ENCODE measurements at regions not wholly inside any gene's neighbourhood (a gene's known extent, or its start where the extent isn't known, plus 50 kb on each side); places are given as distances from the start of the nearest gene placed in this dataset.

GRCh38 chr5:173800340-173800739, 87.8 kb upstream of the CPEB4 start:
- CTCF ChIA-PET = no interaction called here
- Mint-ChIP-seq H3K9me3 (peaks cover 3% of the 10 kb centered on the region), H3K27me3 (ENCODE audit: low read depth) (no peaks in the 10 kb centered on the region), H3K4me1 (ENCODE audit: low read depth) (no peaks in the 10 kb centered on the region), H3K4me3 (no peak overlapping the region), H3K36me3 (ENCODE audit: low read depth) (no peaks in the 10 kb centered on the region), H3K27ac (no peak overlapping the region)
- no peak for DNase-seq
- intact Hi-C loops (cut with micrococcal nuclease) = no loop called here

GRCh38 chr5:173801006-173801405, 87.1 kb upstream of the CPEB4 start:
- Mint-ChIP-seq H3K9me3 (peaks cover 3% of the 10 kb centered on the region), H3K27ac (no peak overlapping the region), H3K27me3 (ENCODE audit: low read depth) (no peaks in the 10 kb centered on the region), H3K36me3 (ENCODE audit: low read depth) (no peaks in the 10 kb centered on the region), H3K4me3 (no peak overlapping the region), H3K4me1 (ENCODE audit: low read depth) (no peaks in the 10 kb centered on the region)
- DNase-seq = no peak
- CTCF ChIA-PET = no interaction called here
- intact Hi-C loops (cut with micrococcal nuclease) = no loop called here

GRCh38 chr5:173802670-173803165, 85.4 kb upstream of the CPEB4 start:
- H3K27me3 Mint-ChIP-seq (ENCODE audit: low read depth) = no peaks in the 10 kb centered on the region
- CTCF ChIA-PET = interaction anchor here (0.7 kb wide), 1 partner anchor 170 kb away, joined by 3 read pairs; no protein-coding TSS in a partner anchor
- no peaks in the 10 kb centered on the region for H3K36me3 Mint-ChIP-seq (ENCODE audit: low read depth)
- H3K27ac Mint-ChIP-seq = no peak overlapping the region
- no peaks in the 10 kb centered on the region for H3K4me1 Mint-ChIP-seq (ENCODE audit: low read depth)
- intact Hi-C loops (cut with micrococcal nuclease) = no loop called here
- H3K9me3 Mint-ChIP-seq = peaks cover 3% of the 10 kb centered on the region
- H3K4me3 Mint-ChIP-seq = no peak overlapping the region
- DNase-seq = no peak

- H3K27ac Mint-ChIP-seq = no peak overlapping the region
- H3K36me3 Mint-ChIP-seq (ENCODE audit: low read depth) = no peaks in the 10 kb centered on the region
- H3K4me3 Mint-ChIP-seq = no peak overlapping the region
- no peak for DNase-seq
- H3K9me3 Mint-ChIP-seq = peaks cover 3% of the 10 kb centered on the region
- CTCF ChIA-PET = no interaction called here
- intact Hi-C loops (cut with micrococcal nuclease) = no loop called here
- H3K4me1 Mint-ChIP-seq (ENCODE audit: low read depth) = no peaks in the 10 kb centered on the region
- no peaks in the 10 kb centered on the region for H3K27me3 Mint-ChIP-seq (ENCODE audit: low read depth)
Observed at GRCh38 chr5:173804579-173804978, 83.6 kb upstream of the CPEB4 start.

GRCh38 chr5:173806270-173807035, 81.7 kb upstream of the CPEB4 start:
- Mint-ChIP-seq H3K4me1 (ENCODE audit: low read depth) (no peaks in the 10 kb centered on the region), H3K4me3 (no peak overlapping the region), H3K36me3 (ENCODE audit: low read depth) (no peaks in the 10 kb centered on the region), H3K27me3 (ENCODE audit: low read depth) (no peaks in the 10 kb centered on the region), H3K27ac (no peak overlapping the region), H3K9me3 (peaks cover 3% of the 10 kb centered on the region)
- CTCF ChIA-PET = no interaction called here
- intact Hi-C loops (cut with micrococcal nuclease) = no loop called here
- DNase-seq = no peak

GRCh38 chr5:173807181-173807655, 80.9 kb upstream of the CPEB4 start:
- intact Hi-C loops (cut with micrococcal nuclease) = no loop called here
- CTCF ChIA-PET = no interaction called here
- Mint-ChIP-seq H3K4me1 (ENCODE audit: low read depth) (no peaks in the 10 kb centered on the region), H3K4me3 (no peak overlapping the region), H3K27ac (no peak overlapping the region), H3K36me3 (ENCODE audit: low read depth) (no peaks in the 10 kb centered on the region), H3K9me3 (peaks cover 3% of the 10 kb centered on the region), H3K27me3 (ENCODE audit: low read depth) (no peaks in the 10 kb centered on the region)
- DNase-seq = no peak

GRCh38 chr5:173808079-173808808, 79.9 kb upstream of the CPEB4 start:
- no peaks in the 10 kb centered on the region for H3K4me1 Mint-ChIP-seq (ENCODE audit: low read depth)
- intact Hi-C loops (cut with micrococcal nuclease) = no loop called here
- DNase-seq = no peak
- no peak overlapping the region for H3K4me3 Mint-ChIP-seq
- CTCF ChIA-PET = no interaction called here
- H3K9me3 Mint-ChIP-seq = peaks cover 3% of the 10 kb centered on the region
- no peaks in the 10 kb centered on the region for H3K36me3 Mint-ChIP-seq (ENCODE audit: low read depth)
- no peaks in the 10 kb centered on the region for H3K27me3 Mint-ChIP-seq (ENCODE audit: low read depth)
- no peak overlapping the region for H3K27ac Mint-ChIP-seq

GRCh38 chr5:173809014-173809413, 79.1 kb upstream of the CPEB4 start:
- H3K4me3 Mint-ChIP-seq = no peak overlapping the region
- H3K36me3 Mint-ChIP-seq (ENCODE audit: low read depth) = no peaks in the 10 kb centered on the region
- H3K27me3 Mint-ChIP-seq (ENCODE audit: low read depth) = no peaks in the 10 kb centered on the region
- CTCF ChIA-PET = interaction anchor here (0.8 kb wide), 1 partner anchor 109 kb away, joined by 3 read pairs; no protein-coding TSS in a partner anchor
- no peak for DNase-seq
- H3K27ac Mint-ChIP-seq = no peak overlapping the region
- intact Hi-C loops (cut with micrococcal nuclease) = no loop called here
- H3K4me1 Mint-ChIP-seq (ENCODE audit: low read depth) = no peaks in the 10 kb centered on the region
- peaks cover 3% of the 10 kb centered on the region for H3K9me3 Mint-ChIP-seq

GRCh38 chr5:173812811-173813550, 75.2 kb upstream of the CPEB4 start:
- no peaks in the 10 kb centered on the region for H3K9me3 Mint-ChIP-seq
- CTCF ChIA-PET = no interaction called here
- H3K36me3 Mint-ChIP-seq (ENCODE audit: low read depth) = no peaks in the 10 kb centered on the region
- H3K4me1 Mint-ChIP-seq (ENCODE audit: low read depth) = no peaks in the 10 kb centered on the region
- DNase-seq = no peak
- intact Hi-C loops (cut with micrococcal nuclease) = no loop called here
- no peaks in the 10 kb centered on the region for H3K27me3 Mint-ChIP-seq (ENCODE audit: low read depth)
- H3K27ac Mint-ChIP-seq = no peak overlapping the region
- H3K4me3 Mint-ChIP-seq = no peak overlapping the region

GRCh38 chr5:173814053-173814452, 74.1 kb upstream of the CPEB4 start:
- CTCF ChIA-PET = interaction anchor here (0.5 kb wide), 1 partner anchor 94 kb away, joined by 3 read pairs; no protein-coding TSS in a partner anchor
- no peak for DNase-seq
- Mint-ChIP-seq H3K36me3 (ENCODE audit: low read depth) (no peaks in the 10 kb centered on the region), H3K27me3 (ENCODE audit: low read depth) (no peaks in the 10 kb centered on the region), H3K4me1 (ENCODE audit: low read depth) (no peaks in the 10 kb centered on the region), H3K4me3 (no peak overlapping the region), H3K27ac (no peak overlapping the region), H3K9me3 (no peaks in the 10 kb centered on the region)
- intact Hi-C loops (cut with micrococcal nuclease) = no loop called here

GRCh38 chr5:173815571-173815970, 72.6 kb upstream of the CPEB4 start:
- DNase-seq = no peak
- Mint-ChIP-seq H3K27ac (no peak overlapping the region), H3K4me1 (ENCODE audit: low read depth) (no peaks in the 10 kb centered on the region), H3K4me3 (no peak overlapping the region), H3K9me3 (peaks cover 6% of the 10 kb centered on the region), H3K27me3 (ENCODE audit: low read depth) (no peaks in the 10 kb centered on the region), H3K36me3 (ENCODE audit: low read depth) (no peaks in the 10 kb centered on the region)
- CTCF ChIA-PET = no interaction called here
- intact Hi-C loops (cut with micrococcal nuclease) = no loop called here

GRCh38 chr5:173816728-173817127, 71.4 kb upstream of the CPEB4 start:
- no peak for DNase-seq
- Mint-ChIP-seq H3K27me3 (ENCODE audit: low read depth) (no peaks in the 10 kb centered on the region), H3K36me3 (ENCODE audit: low read depth) (no peaks in the 10 kb centered on the region), H3K4me3 (no peak overlapping the region), H3K27ac (no peak overlapping the region), H3K9me3 (peaks cover 6% of the 10 kb centered on the region), H3K4me1 (ENCODE audit: low read depth) (peaks cover 6% of the 10 kb centered on the region)
- intact Hi-C loops (cut with micrococcal nuclease) = no loop called here
- CTCF ChIA-PET = no interaction called here
